ENCODE measurements at regions not wholly inside any gene's neighbourhood (a gene's known extent, or its start where the extent isn't known, plus 50 kb on each side); places are given as distances from the start of the nearest gene placed in this dataset.
A peak's percentile ranks its signal among the peaks of the same experiment; 100 is the strongest.

DNA sequence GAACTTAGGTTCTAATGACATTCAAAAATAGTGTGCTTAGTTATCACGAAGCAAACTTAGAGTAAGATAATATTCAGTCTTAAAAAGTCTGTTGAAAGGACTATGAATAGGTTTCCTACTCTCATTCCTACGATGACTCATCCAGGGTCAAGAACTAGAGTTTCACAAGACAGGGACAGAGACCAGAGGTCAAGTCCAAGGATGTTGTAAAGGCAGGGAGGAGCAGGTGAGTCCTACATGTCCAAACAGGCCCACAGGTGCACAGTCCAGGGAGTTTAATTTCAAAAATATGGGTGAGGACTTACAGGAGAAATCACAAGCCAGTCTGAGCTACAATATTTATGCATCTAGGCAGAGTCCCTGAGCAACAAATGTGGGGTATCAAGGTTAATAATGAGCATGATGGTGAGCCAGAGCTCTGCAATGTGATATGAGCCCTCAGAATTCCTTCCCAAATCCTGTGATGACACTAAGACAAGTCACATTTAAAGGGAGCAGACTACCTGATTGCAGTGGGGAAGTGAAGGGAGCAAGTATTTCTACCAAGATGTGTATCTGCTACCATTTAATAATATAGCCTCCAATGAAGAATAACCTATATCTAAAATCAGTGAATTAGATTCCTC lies 100.0 kb upstream of the NRIP1 start (continued):
- TF ChIP-seq BCLAF1 (IDR thresholded peaks at IDR 0.05) (no peak), HNF4A (CRISPR knock-in tag; IDR thresholded peaks at IDR 0.05) (peak; percentile 93), ZNF569 (CRISPR knock-in tag; IDR thresholded peaks at IDR 0.05; ENCODE audit: borderline replicate concordance) (no peak), HHEX (CRISPR knock-in tag; IDR thresholded peaks at IDR 0.05) (no peak), CHD2 (IDR thresholded peaks at IDR 0.05; ENCODE audit: low read depth, low read length) (no peak), THAP11 (CRISPR knock-in tag; IDR thresholded peaks at IDR 0.05) (peak; percentile 40; the same call in 1 of the 2 replicates), ZNF280B (CRISPR knock-in tag; IDR thresholded peaks at IDR 0.05; ENCODE audit: borderline replicate concordance) (no peak), LRRFIP1 (CRISPR knock-in tag; conservative IDR thresholded peaks at IDR 0.05) (no peak), DPF2 (CRISPR knock-in tag; IDR thresholded peaks at IDR 0.05; ENCODE audit: borderline replicate concordance, low read depth) (no peak), SPEN (CRISPR knock-in tag; IDR thresholded peaks at IDR 0.05; ENCODE audit: low read depth) (no peak), ZMAT3 (CRISPR knock-in tag; conservative IDR thresholded peaks at IDR 0.05) (no peak), TCF7 (IDR thresholded peaks at IDR 0.05; ENCODE audit: low read depth) (no peak), ZNF607 (CRISPR knock-in tag; IDR thresholded peaks at IDR 0.05; ENCODE audit: borderline replicate concordance) (no peak), SIX1 (CRISPR knock-in tag; IDR thresholded peaks at IDR 0.05; ENCODE audit: borderline replicate concordance) (no peak), ZNF543 (CRISPR knock-in tag; IDR thresholded peaks at IDR 0.05) (no peak), ZNF234 (CRISPR knock-in tag; conservative IDR thresholded peaks at IDR 0.05) (no peak), ISX (CRISPR knock-in tag; conservative IDR thresholded peaks at IDR 0.05) (no peak), FOSL1 (CRISPR knock-in tag; IDR thresholded peaks at IDR 0.05; ENCODE audit: borderline replicate concordance) (peak; percentile 90)
- TF ChIP-seq, protein P1, sequence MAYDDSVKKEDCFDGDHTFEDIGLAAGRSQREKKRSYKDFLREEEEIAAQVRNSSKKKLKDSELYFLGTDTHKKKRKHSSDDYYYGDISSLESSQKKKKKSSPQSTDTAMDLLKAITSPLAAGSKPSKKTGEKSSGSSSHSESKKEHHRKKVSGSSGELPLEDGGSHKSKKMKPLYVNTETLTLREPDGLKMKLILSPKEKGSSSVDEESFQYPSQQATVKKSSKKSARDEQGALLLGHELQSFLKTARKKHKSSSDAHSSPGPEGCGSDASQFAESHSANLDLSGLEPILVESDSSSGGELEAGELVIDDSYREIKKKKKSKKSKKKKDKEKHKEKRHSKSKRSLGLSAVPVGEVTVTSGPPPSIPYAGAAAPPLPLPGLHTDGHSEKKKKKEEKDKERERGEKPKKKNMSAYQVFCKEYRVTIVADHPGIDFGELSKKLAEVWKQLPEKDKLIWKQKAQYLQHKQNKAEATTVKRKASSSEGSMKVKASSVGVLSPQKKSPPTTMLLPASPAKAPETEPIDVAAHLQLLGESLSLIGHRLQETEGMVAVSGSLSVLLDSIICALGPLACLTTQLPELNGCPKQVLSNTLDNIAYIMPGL (CRISPR knock-in tag; IDR thresholded peaks at IDR 0.05; ENCODE audit: borderline replicate concordance in 1 of 2, low read depth in 1 of 2) = no peak
- TF ChIP-seq, protein P2, sequence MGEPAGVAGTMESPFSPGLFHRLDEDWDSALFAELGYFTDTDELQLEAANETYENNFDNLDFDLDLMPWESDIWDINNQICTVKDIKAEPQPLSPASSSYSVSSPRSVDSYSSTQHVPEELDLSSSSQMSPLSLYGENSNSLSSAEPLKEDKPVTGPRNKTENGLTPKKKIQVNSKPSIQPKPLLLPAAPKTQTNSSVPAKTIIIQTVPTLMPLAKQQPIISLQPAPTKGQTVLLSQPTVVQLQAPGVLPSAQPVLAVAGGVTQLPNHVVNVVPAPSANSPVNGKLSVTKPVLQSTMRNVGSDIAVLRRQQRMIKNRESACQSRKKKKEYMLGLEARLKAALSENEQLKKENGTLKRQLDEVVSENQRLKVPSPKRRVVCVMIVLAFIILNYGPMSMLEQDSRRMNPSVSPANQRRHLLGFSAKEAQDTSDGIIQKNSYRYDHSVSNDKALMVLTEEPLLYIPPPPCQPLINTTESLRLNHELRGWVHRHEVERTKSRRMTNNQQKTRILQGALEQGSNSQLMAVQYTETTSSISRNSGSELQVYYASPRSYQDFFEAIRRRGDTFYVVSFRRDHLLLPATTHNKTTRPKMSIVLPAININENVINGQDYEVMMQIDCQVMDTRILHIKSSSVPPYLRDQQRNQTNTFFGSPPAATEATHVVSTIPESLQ (CRISPR knock-in tag; conservative IDR thresholded peaks at IDR 0.05) = no peak
